ENCODE measurements at regions not wholly inside any gene's neighbourhood (a gene's known extent, or its start where the extent isn't known, plus 50 kb on each side); places are given as distances from the start of the nearest gene placed in this dataset.

DNA sequence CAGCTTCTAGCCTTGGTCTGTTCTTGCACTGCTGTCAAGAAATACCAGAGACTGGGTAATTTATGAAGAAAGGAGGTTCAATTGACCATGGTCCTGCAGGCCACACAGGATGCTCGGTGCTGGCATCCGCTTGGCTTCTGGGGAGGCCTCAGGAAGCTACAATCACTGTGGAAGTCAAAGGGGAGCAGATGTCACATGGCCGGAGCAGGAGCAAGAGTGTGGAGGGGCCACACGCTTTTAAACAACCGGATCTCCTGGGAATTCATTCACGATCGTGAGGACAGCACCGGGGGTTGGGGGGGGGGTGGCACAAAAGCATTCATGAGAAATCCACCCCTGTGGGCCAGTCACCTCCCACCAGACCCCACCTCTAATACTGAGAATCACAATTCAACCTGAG lies 850.4 kb upstream of the SALL3 start:
- DNase-seq = peak in 1 of 42 donors; percentile 15
- intact Hi-C loops (cut with DNase I) = no loop called here

GRCh38 chr18:78130232-78131195 lies 849.1 kb upstream of the SALL3 start:
- intact Hi-C loops (cut with DNase I) = no loop called here
- peak in 2 of 42 donors; percentile 18 to 28 for DNase-seq

DNA sequence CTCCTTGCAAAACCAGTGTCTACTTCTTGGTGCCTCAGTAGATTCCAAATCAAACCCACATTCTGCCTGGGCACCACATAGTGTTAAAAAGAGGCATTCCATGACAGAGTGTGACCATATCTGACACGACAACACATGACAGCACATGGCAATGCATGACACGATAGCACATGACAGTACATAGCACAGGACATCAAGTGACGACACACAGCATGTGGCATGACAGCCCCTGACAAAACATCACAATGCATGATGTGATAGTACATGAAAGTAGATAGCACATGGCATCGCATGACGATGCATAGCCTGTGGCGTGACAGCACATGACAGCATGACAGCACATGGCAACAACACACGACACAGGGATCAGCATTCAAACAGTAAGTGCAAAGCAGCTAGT lies 845.9 kb upstream of the SALL3 start:
- intact Hi-C loops (cut with DNase I) = no loop called here
- peak in 1 of 42 donors; percentile 18 for DNase-seq

GRCh38 chr18:78136986-78137385 lies 842.6 kb upstream of the SALL3 start:
- DNase-seq = peak in 5 of 42 donors; percentile 20 to 41 (median 30)
- intact Hi-C loops (cut with DNase I) = no loop called here

DNA sequence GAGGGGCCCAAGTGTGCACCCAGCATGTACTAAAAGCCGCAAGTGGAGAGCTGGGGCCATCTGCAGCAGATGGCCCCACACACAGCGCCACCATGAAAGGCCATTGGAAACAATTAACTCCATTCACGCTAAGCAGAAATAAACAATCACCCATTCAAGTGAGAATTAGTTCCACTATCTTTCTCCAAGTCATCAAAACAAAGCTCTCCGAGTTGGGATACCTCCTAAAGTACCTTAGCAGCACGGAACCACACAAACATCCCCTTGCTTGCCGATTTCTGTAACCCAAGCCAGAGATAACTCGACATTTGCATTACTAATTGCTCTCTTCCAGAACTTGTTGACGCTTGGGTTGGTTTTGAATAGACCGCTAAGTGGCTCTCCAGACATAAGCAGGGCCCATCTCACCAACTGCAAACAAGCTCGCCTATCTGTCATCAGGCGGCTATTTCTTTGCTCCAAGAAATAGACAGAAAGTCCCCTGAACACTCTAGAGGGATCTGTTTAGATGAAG lies 840.6 kb upstream of the SALL3 start:
- DNase-seq = peak in 9 of 42 donors; percentile 19 to 62 (median 35)
- intact Hi-C loops (cut with DNase I) = no loop called here

DNA sequence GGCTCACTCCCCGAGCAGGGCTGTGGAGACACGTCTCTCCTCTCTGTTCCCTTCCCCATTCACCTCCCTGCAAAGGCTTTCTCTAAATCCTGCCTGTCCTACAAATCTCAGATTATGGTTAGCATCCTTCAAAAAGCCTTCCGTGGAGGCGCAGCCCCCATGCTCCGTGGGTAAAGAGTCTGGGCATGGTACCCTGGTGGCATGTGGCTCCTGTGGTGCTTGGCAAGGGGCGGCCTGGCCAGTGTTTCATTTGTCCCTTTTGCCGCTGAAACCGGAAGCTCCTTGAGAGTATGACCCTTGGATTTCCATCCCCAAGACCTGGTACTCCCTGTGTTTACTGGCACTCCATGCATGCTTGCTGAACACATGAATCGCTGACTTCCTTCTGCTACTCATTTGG lies 839.3 kb upstream of the SALL3 start:
- intact Hi-C loops (cut with DNase I) = no loop called here
- DNase-seq = no peak

GRCh38 chr18:78144669-78145068 lies 834.9 kb upstream of the SALL3 start:
- DNase-seq = peak in 1 of 42 donors; percentile 21
- intact Hi-C loops (cut with DNase I) = no loop called here

DNA sequence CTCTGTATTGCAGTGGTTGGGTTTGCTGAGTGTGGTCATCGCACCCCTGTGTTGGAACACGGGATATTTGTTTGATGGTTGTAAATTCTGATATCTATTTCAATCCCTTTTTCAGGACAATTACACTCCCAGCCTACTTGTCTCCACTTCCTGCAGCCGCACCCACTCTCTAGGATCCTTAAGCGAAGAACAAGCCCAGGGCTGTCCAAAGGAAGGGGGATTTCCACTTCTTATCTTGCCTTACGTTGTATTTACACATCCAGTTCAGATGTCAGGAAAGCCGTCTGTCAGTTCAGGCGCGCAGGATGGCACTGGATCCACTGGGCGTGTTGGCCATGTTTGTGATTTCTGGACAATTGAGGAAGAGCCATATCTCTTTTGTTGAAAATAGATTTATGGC lies 834.5 kb upstream of the SALL3 start:
- intact Hi-C loops (cut with DNase I) = no loop called here
- peak in 1 of 42 donors; percentile 22 for DNase-seq

- intact Hi-C loops (cut with DNase I) = no loop called here
- no peak for DNase-seq
Measured at GRCh38 chr18:78146136-78147085, 833.2 kb upstream of the SALL3 start.

- no peak for DNase-seq
- intact Hi-C loops (cut with DNase I) = no loop called here
Measured at GRCh38 chr18:78150590-78150989, 829.0 kb upstream of the SALL3 start.

- DNase-seq = no peak
- intact Hi-C loops (cut with DNase I) = no loop called here
Measured at GRCh38 chr18:78151234-78151633, 828.4 kb upstream of the SALL3 start.

GRCh38 chr18:78151948-78152725 lies 827.5 kb upstream of the SALL3 start:
- peak in 1 of 42 donors; percentile 28 for DNase-seq

GRCh38 chr18:78153362-78153761 lies 826.3 kb upstream of the SALL3 start:
- intact Hi-C loops (cut with DNase I) = no loop called here
- no peak for DNase-seq

More at GRCh38 chr18:78151948-78152725, 827.5 kb upstream of the SALL3 start:
- intact Hi-C loops (cut with DNase I) = no loop called here

GRCh38 chr18:78154444-78154843 lies 825.2 kb upstream of the SALL3 start:
- DNase-seq = no peak
- intact Hi-C loops (cut with DNase I) = no loop called here

- intact Hi-C loops (cut with DNase I) = no loop called here
- DNase-seq = no peak
Measured at GRCh38 chr18:78154853-78155252, 824.8 kb upstream of the SALL3 start.

DNA sequence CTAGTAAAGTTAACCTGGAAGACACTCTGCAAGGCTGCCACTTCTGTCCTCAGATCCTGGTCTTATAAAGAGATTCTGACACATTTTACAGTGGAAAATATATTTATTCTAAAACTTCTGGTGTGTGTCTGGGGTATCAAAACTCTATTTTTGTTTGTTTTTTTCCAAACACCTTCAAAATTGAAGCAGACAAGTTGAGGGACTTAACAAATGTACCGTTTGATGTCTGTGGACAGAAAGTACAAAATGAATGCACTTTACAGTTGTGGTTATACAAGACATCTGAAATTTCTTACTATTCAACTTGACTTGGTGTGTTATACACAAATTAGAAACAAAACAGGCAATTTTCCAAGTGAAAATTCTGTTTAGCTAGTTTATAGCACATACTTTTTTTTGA lies 823.2 kb upstream of the SALL3 start:
- intact Hi-C loops (cut with DNase I) = no loop called here

DNA sequence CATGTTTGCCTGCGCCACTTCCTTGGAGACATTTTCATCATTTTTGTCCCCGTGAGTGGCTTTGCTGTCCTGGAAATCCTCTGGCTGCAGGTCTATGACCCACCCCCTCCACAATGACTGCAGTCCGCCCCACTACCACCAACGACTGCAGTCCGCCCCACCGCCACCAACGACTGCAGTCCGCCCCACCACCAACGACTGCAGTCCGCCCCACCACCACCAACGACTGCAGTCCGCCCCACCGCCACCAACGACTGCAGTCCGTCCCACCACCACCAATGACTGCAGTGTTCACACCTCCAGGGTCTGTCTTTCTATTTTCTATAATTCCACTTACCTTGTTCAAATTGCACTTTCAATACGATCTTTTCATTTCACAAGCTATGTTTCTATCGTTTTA lies 820.7 kb upstream of the SALL3 start:
- DNase-seq = no peak

More for the DNA sequence above, 823.2 kb upstream of the SALL3 start:
- no peak for DNase-seq

GRCh38 chr18:78159397-78159796 lies 820.2 kb upstream of the SALL3 start:
- DNase-seq = no peak
- intact Hi-C loops (cut with DNase I) = no loop called here

More for the DNA sequence above, 820.7 kb upstream of the SALL3 start:
- intact Hi-C loops (cut with DNase I) = no loop called here

Data from head of caudate nucleus (tissue), 42 donors.